22Rv1 (cell line): ENCODE measurements at regions not wholly inside any gene's neighbourhood (a gene's known extent, or its start where the extent isn't known, plus 50 kb on each side); places are given as distances from the start of the nearest gene placed in this dataset.

Experiments used
- H3K27ac ChIP-seq: fragments of 450-650 bp; 2 replicates; pipeline ENCODE4 v1.5.1; 2017
- ZFX ChIP-seq: fragments of 450-650 bp; IDR thresholded peaks from 2 replicates; pipeline ENCODE4 v1.6.1; 2017; ENCODE audit warnings: antibody characterized with exemption, borderline replicate concordance
- TF ChIP-seq, protein P1 (sequence below): fragments of 450-650 bp; IDR thresholded peaks from 2 replicates; pipeline ENCODE4 v1.5.1; 2017; ENCODE audit warnings: mild to moderate bottlenecking

DNA sequence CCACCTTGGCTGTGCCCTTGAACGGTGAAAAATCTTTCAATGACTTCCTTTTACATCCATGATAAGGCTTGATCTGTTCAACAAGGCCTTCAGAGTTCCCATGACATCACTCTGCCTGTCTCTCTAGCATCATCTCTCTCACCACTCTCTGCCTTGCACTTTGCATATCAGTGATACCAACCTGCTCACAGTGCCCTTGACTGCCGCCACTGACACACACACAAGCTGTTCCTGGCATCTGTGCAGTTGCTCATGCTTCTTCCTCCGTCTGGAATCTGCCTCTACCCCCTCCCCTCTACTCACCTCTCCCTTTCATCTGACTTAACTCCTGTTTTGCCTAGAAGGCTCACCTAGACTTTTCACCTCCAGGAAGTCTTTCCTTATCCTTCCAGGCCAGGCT is 79.1 kb upstream of the SEC11C start:
- no peak overlapping the region for H3K27ac ChIP-seq
- TF ChIP-seq, protein P1, sequence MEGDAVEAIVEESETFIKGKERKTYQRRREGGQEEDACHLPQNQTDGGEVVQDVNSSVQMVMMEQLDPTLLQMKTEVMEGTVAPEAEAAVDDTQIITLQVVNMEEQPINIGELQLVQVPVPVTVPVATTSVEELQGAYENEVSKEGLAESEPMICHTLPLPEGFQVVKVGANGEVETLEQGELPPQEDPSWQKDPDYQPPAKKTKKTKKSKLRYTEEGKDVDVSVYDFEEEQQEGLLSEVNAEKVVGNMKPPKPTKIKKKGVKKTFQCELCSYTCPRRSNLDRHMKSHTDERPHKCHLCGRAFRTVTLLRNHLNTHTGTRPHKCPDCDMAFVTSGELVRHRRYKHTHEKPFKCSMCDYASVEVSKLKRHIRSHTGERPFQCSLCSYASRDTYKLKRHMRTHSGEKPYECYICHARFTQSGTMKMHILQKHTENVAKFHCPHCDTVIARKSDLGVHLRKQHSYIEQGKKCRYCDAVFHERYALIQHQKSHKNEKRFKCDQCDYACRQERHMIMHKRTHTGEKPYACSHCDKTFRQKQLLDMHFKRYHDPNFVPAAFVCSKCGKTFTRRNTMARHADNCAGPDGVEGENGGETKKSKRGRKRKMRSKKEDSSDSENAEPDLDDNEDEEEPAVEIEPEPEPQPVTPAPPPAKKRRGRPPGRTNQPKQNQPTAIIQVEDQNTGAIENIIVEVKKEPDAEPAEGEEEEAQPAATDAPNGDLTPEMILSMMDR = no peak
- no peak for TF ChIP-seq ZFX

DNA sequence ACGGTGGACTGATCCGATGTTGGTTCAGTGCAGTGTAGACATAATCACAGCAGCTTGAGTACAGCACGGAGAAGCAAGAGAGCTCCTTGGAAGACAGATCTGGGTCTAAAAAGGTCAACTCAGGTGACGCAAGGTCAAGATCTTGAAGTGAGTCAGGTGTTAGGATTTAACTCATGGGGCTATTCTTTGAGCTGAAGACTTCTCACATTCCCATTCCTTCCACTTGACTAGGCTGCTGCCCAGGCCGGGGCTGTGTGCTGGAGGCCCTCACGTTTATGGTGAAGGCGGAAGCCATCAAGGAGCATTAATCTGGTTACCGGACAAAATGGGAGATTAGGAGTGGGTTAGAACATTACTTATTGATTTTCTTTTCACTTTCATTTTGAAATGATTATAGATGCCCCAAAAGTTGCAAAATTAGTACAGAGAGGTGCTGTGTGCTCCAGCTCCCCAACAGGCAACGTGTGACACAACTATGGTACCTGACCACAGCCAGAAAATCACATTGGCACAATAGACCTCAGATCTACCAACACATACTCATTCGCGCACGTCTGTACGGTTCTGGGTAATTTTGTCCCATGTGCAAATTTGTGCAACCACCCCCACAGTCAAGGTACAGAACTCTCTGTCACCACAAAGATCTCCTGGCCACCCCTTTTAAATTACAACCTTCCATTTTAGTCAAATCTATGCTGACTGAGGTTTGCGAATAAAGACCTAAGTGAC is 77.6 kb upstream of the SEC11C start:
- no peak overlapping the region for H3K27ac ChIP-seq
- no peak for TF ChIP-seq ZFX
- TF ChIP-seq, protein P1 = no peak

DNA sequence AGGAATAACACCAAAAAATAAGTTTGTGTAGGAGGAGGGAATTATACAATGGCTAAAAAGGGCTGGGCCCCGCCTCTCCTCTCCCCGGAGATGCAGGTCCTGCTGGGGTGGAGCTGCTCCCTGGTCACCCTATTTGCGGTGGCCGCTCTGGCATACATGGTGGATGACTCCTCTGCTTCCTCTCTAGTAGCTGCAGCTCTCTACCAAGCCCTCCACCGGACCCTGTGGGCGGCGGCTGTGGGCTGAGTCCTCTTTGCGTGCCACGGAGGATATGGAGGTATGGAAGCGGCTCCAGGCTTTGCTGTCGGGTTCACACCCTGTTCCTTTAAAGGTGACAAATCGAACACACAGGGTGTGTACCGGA is 77.1 kb upstream of the SEC11C start:
- no peak for TF ChIP-seq ZFX
- TF ChIP-seq, protein P1 = no peak
- no peak overlapping the region for H3K27ac ChIP-seq

DNA sequence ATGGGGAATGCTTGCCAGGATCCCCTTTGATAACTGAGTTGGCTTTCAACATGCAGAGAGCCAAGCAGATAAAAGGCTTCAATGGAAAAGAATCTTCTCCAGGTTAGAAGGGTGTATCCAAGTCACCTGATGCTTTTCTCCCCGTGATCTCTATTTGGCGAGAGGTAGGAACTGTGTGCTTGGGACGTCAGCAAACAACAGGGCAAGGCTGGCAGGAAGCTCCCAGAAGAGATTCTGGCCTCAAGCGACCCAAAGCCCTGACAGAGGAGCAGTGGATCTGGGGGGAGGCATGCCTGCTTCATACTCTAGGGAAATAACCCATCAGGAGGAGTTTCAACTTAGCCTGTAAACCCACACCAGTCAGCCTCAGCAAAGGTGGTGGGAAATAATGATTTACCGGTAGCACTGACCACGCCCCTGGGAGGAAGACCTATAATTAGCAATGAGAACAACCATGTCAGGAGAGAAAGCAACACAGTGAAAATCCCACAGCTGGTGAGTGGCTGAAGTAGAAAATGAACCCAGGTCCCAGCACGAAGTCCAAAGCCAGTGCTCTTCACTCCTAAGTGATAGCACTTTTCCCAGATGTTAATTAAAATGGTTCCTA is 76.3 kb upstream of the SEC11C start:
- TF ChIP-seq, protein P1 = no peak
- TF ChIP-seq ZFX = no peak
- H3K27ac ChIP-seq = no peak overlapping the region

DNA sequence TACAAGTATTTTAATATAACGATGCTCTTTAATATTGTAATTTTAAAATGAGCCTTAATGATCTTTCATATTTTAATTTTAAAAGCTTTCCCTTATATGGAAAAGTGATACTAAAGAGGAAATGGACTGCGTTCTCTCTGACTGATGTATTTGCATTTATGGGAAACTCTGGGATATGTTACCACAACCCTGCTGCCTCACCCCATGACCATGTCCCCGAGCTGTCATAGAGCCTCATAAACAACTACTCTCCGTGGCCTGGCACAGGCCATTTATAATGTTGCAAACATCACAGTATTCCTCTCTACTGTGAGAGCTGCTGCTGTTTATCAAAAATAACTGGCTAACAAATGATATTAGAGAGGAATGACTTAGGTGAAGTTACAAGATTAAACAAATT is 75.8 kb upstream of the SEC11C start:
- H3K27ac ChIP-seq = no peak overlapping the region
- no peak for TF ChIP-seq ZFX
- TF ChIP-seq, protein P1 = no peak

DNA sequence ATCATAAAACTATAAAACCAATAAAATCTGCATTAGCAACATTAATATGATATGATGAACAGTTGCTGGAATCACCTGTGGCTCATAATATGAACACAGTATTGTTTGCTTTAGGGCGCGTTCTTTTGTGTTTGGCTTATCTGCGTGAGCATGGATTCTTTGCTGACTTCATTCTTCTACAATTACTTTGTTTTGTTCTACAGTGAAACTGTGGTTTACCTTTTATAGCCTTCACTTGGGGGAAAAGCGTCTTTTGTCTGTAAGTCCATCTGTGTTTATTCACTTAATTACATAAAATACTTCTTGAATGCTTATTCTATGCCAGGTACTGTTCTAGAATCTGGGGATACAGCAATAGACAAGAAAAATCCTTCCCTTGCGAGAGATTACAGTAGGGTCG is 74.0 kb upstream of the SEC11C start:
- TF ChIP-seq, protein P1 = no peak
- TF ChIP-seq ZFX = no peak
- H3K27ac ChIP-seq = no peak overlapping the region

DNA sequence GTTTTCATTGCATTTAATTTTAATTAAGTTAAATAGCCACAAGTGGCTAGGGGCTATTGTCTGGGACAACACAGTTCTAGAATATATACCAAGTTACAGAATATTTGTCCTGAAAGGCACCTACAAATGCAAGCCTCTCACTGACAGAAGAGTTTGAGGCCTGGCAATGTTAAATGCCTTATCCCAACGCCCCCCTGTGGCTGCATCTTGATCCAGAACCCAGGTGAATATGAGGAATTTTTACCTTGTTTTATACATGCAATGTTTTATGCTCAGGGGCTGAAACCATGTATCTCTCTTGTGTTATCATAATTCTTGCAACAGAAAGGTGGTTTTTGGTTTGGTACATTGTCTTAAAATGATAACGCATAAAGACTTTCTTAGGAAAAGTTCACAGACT is 71.8 kb upstream of the SEC11C start:
- TF ChIP-seq, protein P1 = peak; percentile 59
- TF ChIP-seq ZFX = no peak
- H3K27ac ChIP-seq = no peak overlapping the region
